IPS-NIHi11 (cell line): ENCODE measurements at regions not wholly inside any gene's neighbourhood (a gene's known extent, or its start where the extent isn't known, plus 50 kb on each side); places are given as distances from the start of the nearest gene placed in this dataset.

Experiments used
- DNase-seq: peaks from one replicate; pipeline ENCODE4 v3.0.0; 2012; ENCODE audit warnings: mixed read lengths, low spot score

GRCh38 chr5:133797167-133797566 is 171.3 kb downstream of the C5orf15 start:
- DNase-seq, result no peak

- DNase-seq, result no peak
These were observed 172.2 kb downstream of the C5orf15 start for GRCh38 chr5:133796186-133796585.

GRCh38 chr5:133794771-133795415 is 173.5 kb downstream of the C5orf15 start:
- DNase-seq, result no peak

GRCh38 chr5:133793756-133794465 is 174.5 kb downstream of the C5orf15 start:
- no peak for DNase-seq

- no peak for DNase-seq
These were observed 175.8 kb downstream of the C5orf15 start for GRCh38 chr5:133792655-133793054.

- no peak for DNase-seq
These were observed 176.4 kb downstream of the C5orf15 start for GRCh38 chr5:133792024-133792423.

GRCh38 chr5:133790898-133791297 is 177.5 kb downstream of the C5orf15 start:
- no peak for DNase-seq

- no peak for DNase-seq
These were observed 177.1 kb upstream of the FSTL4 start for GRCh38 chr5:133789428-133789827.

- no peak for DNase-seq
These were observed 175.8 kb upstream of the FSTL4 start for GRCh38 chr5:133788121-133788520.

- no peak for DNase-seq
These were observed 174.1 kb upstream of the FSTL4 start for GRCh38 chr5:133786420-133786819.

GRCh38 chr5:133785182-133785581 is 172.8 kb upstream of the FSTL4 start:
- DNase-seq, result peak; percentile 51

GRCh38 chr5:133783481-133783880 is 171.1 kb upstream of the FSTL4 start:
- no peak for DNase-seq

GRCh38 chr5:133782736-133783135 is 170.4 kb upstream of the FSTL4 start:
- DNase-seq, result no peak

GRCh38 chr5:133781436-133782225 is 169.3 kb upstream of the FSTL4 start:
- no peak for DNase-seq

GRCh38 chr5:133780619-133781280 is 168.4 kb upstream of the FSTL4 start:
- DNase-seq, result no peak

- DNase-seq, result no peak
These were observed 167.6 kb upstream of the FSTL4 start for GRCh38 chr5:133779828-133780475.

- DNase-seq, result no peak
These were observed 166.3 kb upstream of the FSTL4 start for GRCh38 chr5:133778636-133779035.

GRCh38 chr5:133777951-133778350 is 165.6 kb upstream of the FSTL4 start:
- no peak for DNase-seq

GRCh38 chr5:133775584-133776304 is 163.4 kb upstream of the FSTL4 start:
- DNase-seq, result no peak

- DNase-seq, result no peak
These were observed 161.2 kb upstream of the FSTL4 start for GRCh38 chr5:133773247-133774202.
